ENCODE measurements at regions not wholly inside any gene's neighbourhood (a gene's known extent, or its start where the extent isn't known, plus 50 kb on each side); places are given as distances from the start of the nearest gene placed in this dataset.

GRCh38 chr3:159174715-159175692 is 373.1 kb downstream of the MFSD1 start:
- DNase-seq, result no peak

GRCh38 chr3:159178209-159178897 is 376.5 kb downstream of the MFSD1 start:
- DNase-seq, result peak in 1 of 3 experiments; percentile 53

GRCh38 chr3:159182961-159183360 is 381.1 kb downstream of the MFSD1 start:
- no peak for DNase-seq

- no peak for DNase-seq
Measured at GRCh38 chr3:159185443-159186050, 383.7 kb downstream of the MFSD1 start.

GRCh38 chr3:159186581-159186980 is 384.7 kb downstream of the MFSD1 start:
- no peak for DNase-seq

GRCh38 chr3:159187232-159187631 is 385.4 kb downstream of the MFSD1 start:
- no peak for DNase-seq

- DNase-seq, result no peak
Measured at GRCh38 chr3:159187706-159188105, 385.9 kb downstream of the MFSD1 start.

GRCh38 chr3:159189994-159190669 is 388.3 kb downstream of the MFSD1 start:
- no peak for DNase-seq

- DNase-seq, result no peak
Measured at GRCh38 chr3:159191447-159191846, 389.6 kb downstream of the MFSD1 start.

GRCh38 chr3:159196359-159196758 is 394.5 kb downstream of the MFSD1 start:
- no peak for DNase-seq

- no peak for DNase-seq
Measured at GRCh38 chr3:159200176-159200575, 398.3 kb downstream of the MFSD1 start.

- DNase-seq, result peak in 1 of 3 experiments; percentile 41
Measured at GRCh38 chr3:159208050-159208449, 406.2 kb downstream of the MFSD1 start.

GRCh38 chr3:159209459-159209858 is 407.6 kb downstream of the MFSD1 start:
- no peak for DNase-seq

- DNase-seq, result no peak
Measured at GRCh38 chr3:159210336-159210735, 408.5 kb downstream of the MFSD1 start.

- no peak for DNase-seq
Measured at GRCh38 chr3:159216311-159216710, 414.5 kb downstream of the MFSD1 start.

- no peak for DNase-seq
Measured at GRCh38 chr3:159219231-159219630, 417.4 kb downstream of the MFSD1 start.

- peak in 1 of 3 experiments; percentile 13 for DNase-seq
Measured at GRCh38 chr3:159221335-159221734, 419.5 kb downstream of the MFSD1 start.

GRCh38 chr3:159229116-159229680 is 427.3 kb downstream of the MFSD1 start:
- DNase-seq, result no peak

- no peak for DNase-seq
Measured at GRCh38 chr3:159232966-159233365, 431.1 kb downstream of the MFSD1 start.

GRCh38 chr3:159233734-159234133 is 431.9 kb downstream of the MFSD1 start:
- no peak for DNase-seq

- no peak for DNase-seq
Measured at GRCh38 chr3:159234306-159234705, 432.5 kb downstream of the MFSD1 start.

- DNase-seq, result peak in 2 of 3 experiments; percentile 29 to 82
Measured at GRCh38 chr3:159236321-159236720, 434.5 kb downstream of the MFSD1 start.

- DNase-seq, result no peak
Measured at GRCh38 chr3:159237226-159237625, 435.4 kb downstream of the MFSD1 start.

All from NCI-H1417 (cell line).